Amniotic epithelial cell (primary cell): ENCODE measurements at regions not wholly inside any gene's neighbourhood (a gene's known extent, or its start where the extent isn't known, plus 50 kb on each side); places are given as distances from the start of the nearest gene placed in this dataset.

Experiments
- DNase-seq: peaks from one replicate; pipeline ENCODE4 v3.0.0-alpha.2; 2010; ENCODE audit warnings: low read depth

GRCh38 chr1:93815366-93816110, 63.5 kb downstream of the DNTTIP2 start:
- peak; percentile 71 for DNase-seq

- DNase-seq = peak; percentile 61
These were observed 64.1 kb downstream of the DNTTIP2 start for GRCh38 chr1:93814795-93815340.

- DNase-seq = peak; percentile 83
These were observed 64.8 kb downstream of the DNTTIP2 start for GRCh38 chr1:93814059-93814794.

GRCh38 chr1:93813076-93813475, 65.9 kb downstream of the DNTTIP2 start:
- DNase-seq = no peak

GRCh38 chr1:93811326-93812065, 67.5 kb downstream of the DNTTIP2 start:
- DNase-seq = no peak

GRCh38 chr1:93810316-93810715, 68.7 kb downstream of the DNTTIP2 start:
- DNase-seq = peak; percentile 35

- DNase-seq = no peak
These were observed 70.1 kb downstream of the DNTTIP2 start for GRCh38 chr1:93808871-93809270.

GRCh38 chr1:93807311-93807930, 71.6 kb downstream of the DNTTIP2 start:
- DNase-seq = peak; percentile 85

- peak; percentile 54 for DNase-seq
These were observed 73.9 kb downstream of the DNTTIP2 start for GRCh38 chr1:93805027-93805610.

- DNase-seq = peak; percentile 89
These were observed 74.6 kb downstream of the DNTTIP2 start for GRCh38 chr1:93804412-93804811.

GRCh38 chr1:93801471-93801870, 77.5 kb downstream of the DNTTIP2 start:
- DNase-seq = peak; percentile 50

GRCh38 chr1:93800856-93801255, 78.2 kb downstream of the DNTTIP2 start:
- DNase-seq = no peak

GRCh38 chr1:93798291-93798690, 80.7 kb downstream of the DNTTIP2 start:
- DNase-seq = peak; percentile 46

- no peak for DNase-seq
These were observed 94.5 kb downstream of the DNTTIP2 start for GRCh38 chr1:93784538-93784937.

- DNase-seq = no peak
These were observed 95.1 kb downstream of the DNTTIP2 start for GRCh38 chr1:93783876-93784275.

- peak; percentile 76 for DNase-seq
These were observed 98.0 kb upstream of the BCAR3 start for GRCh38 chr1:93779540-93780165.

GRCh38 chr1:93778457-93778856, 96.8 kb upstream of the BCAR3 start:
- DNase-seq = no peak

- no peak for DNase-seq
These were observed 95.6 kb upstream of the BCAR3 start for GRCh38 chr1:93777255-93777654.

- no peak for DNase-seq
These were observed 95.1 kb upstream of the BCAR3 start for GRCh38 chr1:93776728-93777127.

GRCh38 chr1:93775224-93775623, 93.6 kb upstream of the BCAR3 start:
- no peak for DNase-seq

GRCh38 chr1:93774707-93775106, 93.1 kb upstream of the BCAR3 start:
- no peak for DNase-seq
